GM12873 (cell line): ENCODE measurements at regions not wholly inside any gene's neighbourhood (a gene's known extent, or its start where the extent isn't known, plus 50 kb on each side); places are given as distances from the start of the nearest gene placed in this dataset.

Experiments
- TF ChIP-seq, protein P1 (sequence below): IDR thresholded peaks from 2 replicates; pipeline ENCODE4 v1.5.1; 2012; ENCODE audit warnings: low read depth, mild to moderate bottlenecking, moderate library complexity, low read length, control low read depth; ENCODE audit not compliant: insufficient read depth; ENCODE audit errors: missing control alignments

DNA sequence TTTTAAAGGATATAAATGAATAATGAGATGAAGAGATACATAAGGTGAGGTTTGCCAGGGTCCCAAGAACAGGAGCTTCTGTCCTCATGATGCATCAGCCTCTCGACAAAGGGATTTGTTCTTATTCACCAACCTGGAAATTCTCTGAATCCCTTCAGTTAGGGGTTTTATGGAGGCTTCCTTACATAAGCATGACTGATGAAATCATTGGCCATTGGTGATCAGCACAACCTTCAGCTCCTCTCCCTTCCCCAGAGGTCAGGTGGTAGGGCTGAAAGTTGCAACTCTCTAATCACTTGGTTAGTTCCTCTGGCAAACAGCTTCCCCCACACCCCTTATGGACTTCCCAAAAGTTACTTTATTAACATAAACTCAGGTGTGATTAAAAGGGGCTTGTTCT is 222.0 kb downstream of the SPRY1 start:
- TF ChIP-seq, protein P1, sequence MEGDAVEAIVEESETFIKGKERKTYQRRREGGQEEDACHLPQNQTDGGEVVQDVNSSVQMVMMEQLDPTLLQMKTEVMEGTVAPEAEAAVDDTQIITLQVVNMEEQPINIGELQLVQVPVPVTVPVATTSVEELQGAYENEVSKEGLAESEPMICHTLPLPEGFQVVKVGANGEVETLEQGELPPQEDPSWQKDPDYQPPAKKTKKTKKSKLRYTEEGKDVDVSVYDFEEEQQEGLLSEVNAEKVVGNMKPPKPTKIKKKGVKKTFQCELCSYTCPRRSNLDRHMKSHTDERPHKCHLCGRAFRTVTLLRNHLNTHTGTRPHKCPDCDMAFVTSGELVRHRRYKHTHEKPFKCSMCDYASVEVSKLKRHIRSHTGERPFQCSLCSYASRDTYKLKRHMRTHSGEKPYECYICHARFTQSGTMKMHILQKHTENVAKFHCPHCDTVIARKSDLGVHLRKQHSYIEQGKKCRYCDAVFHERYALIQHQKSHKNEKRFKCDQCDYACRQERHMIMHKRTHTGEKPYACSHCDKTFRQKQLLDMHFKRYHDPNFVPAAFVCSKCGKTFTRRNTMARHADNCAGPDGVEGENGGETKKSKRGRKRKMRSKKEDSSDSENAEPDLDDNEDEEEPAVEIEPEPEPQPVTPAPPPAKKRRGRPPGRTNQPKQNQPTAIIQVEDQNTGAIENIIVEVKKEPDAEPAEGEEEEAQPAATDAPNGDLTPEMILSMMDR: no peak

DNA sequence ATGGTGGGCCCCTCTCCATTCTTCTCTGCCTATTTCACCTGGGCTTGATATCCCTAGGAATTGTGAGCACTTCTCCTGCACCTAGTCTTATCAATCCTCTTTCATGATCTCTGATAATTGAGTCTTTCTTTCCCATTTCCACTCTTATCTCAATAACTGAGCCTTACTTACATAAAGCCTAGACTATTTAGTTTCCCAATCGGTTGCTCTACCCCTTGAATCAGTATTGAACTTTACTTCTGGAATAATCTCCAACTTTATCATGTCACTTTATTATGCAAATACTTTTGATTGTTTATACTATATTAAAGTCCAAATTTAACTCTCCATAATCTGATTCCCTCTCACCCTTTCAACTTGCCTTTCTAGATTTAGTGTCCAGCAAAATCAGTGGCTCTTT is 222.7 kb downstream of the SPRY1 start:
- TF ChIP-seq, protein P1: no peak

DNA sequence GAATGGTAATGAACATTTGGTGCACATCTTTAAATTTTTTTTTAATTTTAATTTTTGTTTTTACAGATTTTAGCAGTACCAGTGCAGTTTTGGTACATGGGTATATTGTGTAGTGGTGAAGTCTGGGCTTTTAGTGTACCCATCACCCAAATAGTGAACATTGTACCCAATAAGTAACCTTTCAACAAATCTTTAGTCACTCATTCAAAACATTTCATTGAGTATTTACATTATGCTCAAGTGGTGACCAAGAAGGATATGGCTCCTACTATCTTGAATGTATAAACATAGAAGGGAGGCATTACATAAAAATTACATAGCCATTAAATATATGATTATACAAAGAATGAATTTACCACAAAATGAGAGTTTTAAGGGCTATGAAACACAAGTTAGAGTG is 223.3 kb downstream of the SPRY1 start:
- TF ChIP-seq, protein P1: no peak

DNA sequence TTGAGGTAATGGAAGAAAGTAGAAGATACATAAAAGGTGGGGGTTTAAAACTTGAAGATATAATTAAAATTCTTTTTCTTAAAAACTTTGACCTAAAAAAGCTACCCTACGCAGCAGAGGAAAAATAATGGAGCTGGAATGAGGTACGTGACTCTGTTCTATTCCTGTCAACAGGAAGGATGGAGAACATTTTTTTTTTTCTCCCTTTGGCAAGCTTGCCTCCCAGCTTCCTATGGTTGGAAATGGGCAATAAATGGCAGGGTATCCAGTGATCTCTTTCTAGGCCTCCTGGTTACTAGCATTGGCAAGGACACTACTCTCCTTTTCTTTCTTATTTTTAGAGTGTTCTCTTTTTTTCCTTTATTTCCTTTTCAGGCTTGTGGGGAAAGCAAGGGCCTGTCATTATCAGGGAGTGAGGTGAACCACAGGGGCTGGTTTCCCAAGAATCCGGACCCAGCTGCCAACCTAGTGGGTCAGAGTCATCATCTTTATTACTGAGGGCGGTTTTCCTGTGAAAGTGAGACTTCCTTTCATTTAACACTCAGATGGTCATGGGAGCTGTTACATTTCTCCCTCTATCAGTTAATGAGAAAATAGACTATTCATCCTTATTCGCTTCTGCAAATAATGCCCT is 224.6 kb downstream of the SPRY1 start:
- TF ChIP-seq, protein P1: no peak

DNA sequence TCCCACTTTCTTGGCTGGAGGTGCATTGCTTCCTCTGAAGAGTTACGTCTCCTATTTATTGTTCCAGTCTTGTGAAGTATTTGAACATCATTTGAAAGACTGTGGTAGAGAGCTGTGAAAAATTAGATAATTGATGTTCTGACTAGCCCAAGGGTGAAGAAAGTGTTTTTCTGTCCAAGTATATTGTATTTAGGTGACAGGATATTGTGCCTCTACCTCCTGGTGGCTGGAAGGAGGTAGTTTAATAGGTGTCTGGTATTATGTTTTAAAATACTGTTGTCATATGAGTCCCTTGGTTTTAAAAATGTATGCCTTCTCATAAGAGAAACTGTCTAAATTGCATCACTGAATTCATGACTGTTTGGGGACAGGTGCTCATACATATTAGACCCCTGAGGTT is 226.0 kb downstream of the SPRY1 start:
- TF ChIP-seq, protein P1: no peak

DNA sequence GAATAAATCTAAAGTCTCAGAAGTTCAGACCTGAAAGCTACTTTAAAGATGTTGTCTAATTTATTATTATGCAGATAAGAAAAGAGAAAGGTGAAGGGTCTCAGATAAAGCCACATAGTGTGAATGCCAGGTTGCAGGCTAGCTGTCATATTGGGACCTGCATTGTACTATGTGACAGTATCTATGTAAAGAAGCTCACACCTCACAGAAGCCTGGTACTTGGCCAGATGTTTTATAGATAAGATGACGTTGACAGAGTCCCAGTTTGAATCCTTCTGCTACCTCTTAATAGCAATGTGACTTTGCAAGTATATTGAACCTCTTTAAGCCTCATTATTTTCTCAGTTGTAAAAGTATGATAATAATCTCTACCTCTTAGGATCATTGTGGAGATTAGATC is 227.0 kb downstream of the SPRY1 start:
- TF ChIP-seq, protein P1: no peak

DNA sequence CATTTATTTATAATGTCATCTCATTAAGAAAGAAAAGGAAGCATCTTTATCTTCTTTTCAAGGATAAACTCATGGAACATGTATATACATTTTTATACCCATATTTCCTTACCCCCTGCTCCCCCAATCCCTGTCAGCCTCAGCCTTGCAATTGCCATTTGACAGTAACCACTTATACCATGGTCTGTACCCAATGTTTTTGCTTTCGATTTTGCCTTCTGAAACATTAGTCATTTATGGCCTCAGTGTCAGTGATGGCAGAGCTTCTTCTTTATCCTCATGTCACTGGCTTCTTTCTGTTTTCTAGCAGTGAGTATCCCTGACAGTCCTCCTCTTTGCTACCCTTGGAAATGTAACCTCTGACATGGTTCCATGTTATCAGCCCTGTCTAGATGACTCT is 228.4 kb downstream of the SPRY1 start:
- TF ChIP-seq, protein P1: no peak
